ENCODE measurements at regions not wholly inside any gene's neighbourhood (a gene's known extent, or its start where the extent isn't known, plus 50 kb on each side); places are given as distances from the start of the nearest gene placed in this dataset.

DNA sequence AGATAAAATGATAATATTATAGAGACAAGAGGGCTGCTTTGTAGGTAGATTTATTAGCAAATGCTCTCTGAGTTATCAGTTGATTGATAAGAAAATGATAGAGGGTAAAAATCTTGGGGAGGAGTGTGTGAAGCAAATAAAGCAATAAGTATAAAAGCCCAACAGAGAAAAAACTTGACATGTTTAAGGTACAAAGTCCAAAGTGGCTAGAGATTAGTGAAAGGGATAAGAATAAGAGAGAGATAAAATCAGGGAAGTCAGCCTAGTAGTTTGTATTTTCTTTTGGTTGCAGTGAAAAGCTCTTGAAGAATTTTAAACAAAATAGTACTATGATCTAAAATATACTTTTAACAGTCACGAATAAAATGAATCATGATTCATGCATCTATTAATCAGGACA, 246.2 kb upstream of the LRIG3 start:
- TF ChIP-seq EZH2phosphoT487 (IDR thresholded peaks at IDR 0.05; ENCODE audit: low read length) (no peak), EZH2 (optimal IDR thresholded peaks at IDR 0.05; ENCODE audit: low read depth, low read length) (no peak)
- TF ChIP-seq, protein P1, sequence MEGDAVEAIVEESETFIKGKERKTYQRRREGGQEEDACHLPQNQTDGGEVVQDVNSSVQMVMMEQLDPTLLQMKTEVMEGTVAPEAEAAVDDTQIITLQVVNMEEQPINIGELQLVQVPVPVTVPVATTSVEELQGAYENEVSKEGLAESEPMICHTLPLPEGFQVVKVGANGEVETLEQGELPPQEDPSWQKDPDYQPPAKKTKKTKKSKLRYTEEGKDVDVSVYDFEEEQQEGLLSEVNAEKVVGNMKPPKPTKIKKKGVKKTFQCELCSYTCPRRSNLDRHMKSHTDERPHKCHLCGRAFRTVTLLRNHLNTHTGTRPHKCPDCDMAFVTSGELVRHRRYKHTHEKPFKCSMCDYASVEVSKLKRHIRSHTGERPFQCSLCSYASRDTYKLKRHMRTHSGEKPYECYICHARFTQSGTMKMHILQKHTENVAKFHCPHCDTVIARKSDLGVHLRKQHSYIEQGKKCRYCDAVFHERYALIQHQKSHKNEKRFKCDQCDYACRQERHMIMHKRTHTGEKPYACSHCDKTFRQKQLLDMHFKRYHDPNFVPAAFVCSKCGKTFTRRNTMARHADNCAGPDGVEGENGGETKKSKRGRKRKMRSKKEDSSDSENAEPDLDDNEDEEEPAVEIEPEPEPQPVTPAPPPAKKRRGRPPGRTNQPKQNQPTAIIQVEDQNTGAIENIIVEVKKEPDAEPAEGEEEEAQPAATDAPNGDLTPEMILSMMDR (IDR thresholded peaks at IDR 0.05; ENCODE audit: low read length): no peak
- DNase-seq: no peak
- no peak overlapping the region for H3K27ac ChIP-seq (ENCODE audit: low read length)
- no peaks in the 10 kb centered on the region for H4K20me1 ChIP-seq (ENCODE audit: insufficient read depth, low read length)
- H3K9ac ChIP-seq (ENCODE audit: low read length): no peak overlapping the region
- H3K9me2 ChIP-seq (replicated peaks; ENCODE audit: insufficient read depth, low read length): no peaks in the 10 kb centered on the region
- no peaks in the 10 kb centered on the region for H3K4me1 ChIP-seq (ENCODE audit: low read length)
- no peak overlapping the region for H3K4me3 ChIP-seq (ENCODE audit: low read length)
- no peak overlapping the region for H3K4me2 ChIP-seq (ENCODE audit: low read depth, low read length)
- no peaks in the 10 kb centered on the region for H3K36me3 ChIP-seq (replicated peaks; ENCODE audit: insufficient read depth, low read length)
- H3K27me3 ChIP-seq (replicated peaks; ENCODE audit: insufficient read depth, low read length): no peaks in the 10 kb centered on the region
- no peaks in the 10 kb centered on the region for H3F3A ChIP-seq (ENCODE audit: insufficient read depth, low read length)
- H2AFZ ChIP-seq (ENCODE audit: low read length): no peak overlapping the region
- no peaks in the 10 kb centered on the region for H3K79me2 ChIP-seq (ENCODE audit: low read length)
- H3K9me3 ChIP-seq (replicated peaks; ENCODE audit: insufficient read depth, low read length): no peaks in the 10 kb centered on the region

GRCh38 chr12:59164991-59165718, 244.9 kb upstream of the LRIG3 start:
- no peak overlapping the region for H2AFZ ChIP-seq (ENCODE audit: low read length)
- H3F3A ChIP-seq (ENCODE audit: insufficient read depth, low read length): no peaks in the 10 kb centered on the region
- H3K4me2 ChIP-seq (ENCODE audit: low read depth, low read length): no peak overlapping the region
- H3K27ac ChIP-seq (ENCODE audit: low read length): no peak overlapping the region
- H3K36me3 ChIP-seq (replicated peaks; ENCODE audit: insufficient read depth, low read length): no peaks in the 10 kb centered on the region
- no peaks in the 10 kb centered on the region for H3K4me1 ChIP-seq (ENCODE audit: low read length)
- TF ChIP-seq EZH2 (optimal IDR thresholded peaks at IDR 0.05; ENCODE audit: low read depth, low read length) (no peak), EZH2phosphoT487 (IDR thresholded peaks at IDR 0.05; ENCODE audit: low read length) (no peak)
- TF ChIP-seq, protein P1 (IDR thresholded peaks at IDR 0.05; ENCODE audit: low read length): peak; percentile 57
- H3K9ac ChIP-seq (ENCODE audit: low read length): no peak overlapping the region
- no peaks in the 10 kb centered on the region for H4K20me1 ChIP-seq (ENCODE audit: insufficient read depth, low read length)
- no peak overlapping the region for H3K4me3 ChIP-seq (ENCODE audit: low read length)
- H3K9me3 ChIP-seq (replicated peaks; ENCODE audit: insufficient read depth, low read length): no peaks in the 10 kb centered on the region
- peak; percentile 43 for DNase-seq
- H3K79me2 ChIP-seq (ENCODE audit: low read length): no peaks in the 10 kb centered on the region
- H3K27me3 ChIP-seq (replicated peaks; ENCODE audit: insufficient read depth, low read length): no peaks in the 10 kb centered on the region
- no peaks in the 10 kb centered on the region for H3K9me2 ChIP-seq (replicated peaks; ENCODE audit: insufficient read depth, low read length)

GRCh38 chr12:59164226-59164625, 243.9 kb upstream of the LRIG3 start:
- DNase-seq: no peak
- Histone ChIP-seq H2AFZ (ENCODE audit: low read length) (no peak overlapping the region), H3K36me3 (replicated peaks; ENCODE audit: insufficient read depth, low read length) (no peaks in the 10 kb centered on the region), H3K79me2 (ENCODE audit: low read length) (no peaks in the 10 kb centered on the region), H3K4me1 (ENCODE audit: low read length) (no peaks in the 10 kb centered on the region), H3K4me2 (ENCODE audit: low read depth, low read length) (no peak overlapping the region), H3K9me2 (replicated peaks; ENCODE audit: insufficient read depth, low read length) (no peaks in the 10 kb centered on the region), H3K27me3 (replicated peaks; ENCODE audit: insufficient read depth, low read length) (no peaks in the 10 kb centered on the region), H4K20me1 (ENCODE audit: insufficient read depth, low read length) (no peaks in the 10 kb centered on the region), H3K9me3 (replicated peaks; ENCODE audit: insufficient read depth, low read length) (no peaks in the 10 kb centered on the region), H3F3A (ENCODE audit: insufficient read depth, low read length) (no peaks in the 10 kb centered on the region), H3K9ac (ENCODE audit: low read length) (no peak overlapping the region), H3K27ac (ENCODE audit: low read length) (no peak overlapping the region), H3K4me3 (ENCODE audit: low read length) (no peak overlapping the region)
- TF ChIP-seq EZH2phosphoT487 (IDR thresholded peaks at IDR 0.05; ENCODE audit: low read length): no peak

GRCh38 chr12:59158681-59159080, 238.4 kb upstream of the LRIG3 start:
- H3K9me2 ChIP-seq (replicated peaks; ENCODE audit: insufficient read depth, low read length): no peaks in the 10 kb centered on the region
- no peak for DNase-seq
- no peak overlapping the region for H3K4me3 ChIP-seq (ENCODE audit: low read length)

More at GRCh38 chr12:59158681-59159080, 238.4 kb upstream of the LRIG3 start:
- no peak overlapping the region for H3K27ac ChIP-seq (ENCODE audit: low read length)
- H3K36me3 ChIP-seq (replicated peaks; ENCODE audit: insufficient read depth, low read length): no peaks in the 10 kb centered on the region
- H3K79me2 ChIP-seq (ENCODE audit: low read length): no peaks in the 10 kb centered on the region
- no peaks in the 10 kb centered on the region for H3F3A ChIP-seq (ENCODE audit: insufficient read depth, low read length)
- no peak overlapping the region for H3K4me2 ChIP-seq (ENCODE audit: low read depth, low read length)
- TF ChIP-seq, protein P1 (IDR thresholded peaks at IDR 0.05; ENCODE audit: low read length): no peak
- no peak for TF ChIP-seq EZH2phosphoT487 (IDR thresholded peaks at IDR 0.05; ENCODE audit: low read length)
- no peak for TF ChIP-seq EZH2 (optimal IDR thresholded peaks at IDR 0.05; ENCODE audit: low read depth, low read length)
- no peaks in the 10 kb centered on the region for H3K27me3 ChIP-seq (replicated peaks; ENCODE audit: insufficient read depth, low read length)
- H3K4me1 ChIP-seq (ENCODE audit: low read length): no peaks in the 10 kb centered on the region
- no peaks in the 10 kb centered on the region for H4K20me1 ChIP-seq (ENCODE audit: insufficient read depth, low read length)
- H3K9ac ChIP-seq (ENCODE audit: low read length): no peak overlapping the region
- H3K9me3 ChIP-seq (replicated peaks; ENCODE audit: insufficient read depth, low read length): no peaks in the 10 kb centered on the region
- no peak overlapping the region for H2AFZ ChIP-seq (ENCODE audit: low read length)

Data from MM.1S (cell line).